Smooth muscle cell (in vitro differentiated cells): ENCODE measurements at regions not wholly inside any gene's neighbourhood (a gene's known extent, or its start where the extent isn't known, plus 50 kb on each side); places are given as distances from the start of the nearest gene placed in this dataset.

Source experiments
- DNase-seq: peaks from one replicate; lab custom pipeline; 2025; ENCODE audit not compliant: unreplicated experiment; lab: John Stamatoyannopoulos, UW
- H2AFZ ChIP-seq: fragments of 200-600 bp; sonication (generic); 2 replicates; pipeline ENCODE4 v1.6.0; 2016; ENCODE audit warnings: antibody characterized with exemption, low read depth, mild to moderate bottlenecking
- H3F3A ChIP-seq: fragments of 200-600 bp; sonication (generic); 2 replicates; pipeline ENCODE4 v1.6.0; 2017; ENCODE audit warnings: antibody characterized with exemption, low read depth
- H3K27ac ChIP-seq: fragments of 200-600 bp; sonication (generic); 2 replicates; pipeline ENCODE4 v1.5.1; 2016; ENCODE audit warnings: low read depth, mild to moderate bottlenecking
- H3K27me3 ChIP-seq: fragments of 200-600 bp; sonication (generic); 2 replicates; pipeline ENCODE4 v1.6.1; 2016; ENCODE audit warnings: low read depth, mild to moderate bottlenecking
- H3K36me3 ChIP-seq: fragments of 200-600 bp; sonication (generic); 2 replicates; pipeline ENCODE4 v1.5.1; 2016; ENCODE audit warnings: low read depth
- H3K4me1 ChIP-seq: fragments of 200-600 bp; sonication (generic); 2 replicates; pipeline ENCODE4 v1.5.1; 2016; ENCODE audit warnings: low read depth
- H3K4me2 ChIP-seq: fragments of 200-600 bp; sonication (generic); 2 replicates; pipeline ENCODE4 v1.6.0; 2016; ENCODE audit warnings: mild to moderate bottlenecking
- H3K4me3 ChIP-seq: fragments of 200-600 bp; sonication (generic); 2 replicates; pipeline ENCODE4 v1.5.1; 2016; ENCODE audit warnings: mild to moderate bottlenecking
- H3K79me2 ChIP-seq: fragments of 200-600 bp; sonication (generic); 2 replicates; pipeline ENCODE4 v1.6.0; 2016; ENCODE audit warnings: low read depth, mild to moderate bottlenecking
- H3K9ac ChIP-seq: fragments of 200-600 bp; sonication (generic); 2 replicates; pipeline ENCODE4 v1.6.0; 2016; ENCODE audit warnings: low read depth
- H3K9me3 ChIP-seq: fragments of 200-600 bp; sonication (generic); replicated peaks from 2 replicates; pipeline ENCODE4 v1.5.1; 2016; ENCODE audit warnings: low read depth
- H4K20me1 ChIP-seq: fragments of 200-600 bp; sonication (generic); 2 replicates; pipeline ENCODE4 v1.6.0; 2016; ENCODE audit warnings: low read depth
- CTCF ChIP-seq: fragments of 200-600 bp; sonication (generic); IDR thresholded peaks from 2 replicates; pipeline ENCODE4 v1.5.1; 2017; ENCODE audit warnings: borderline replicate concordance, mild to moderate bottlenecking, antibody characterized with exemption; ENCODE audit not compliant: insufficient read depth, poor library complexity, severe bottlenecking
- WGBS: methylation state at CpG from one replicate; pipeline ENCODE4 v1.1.7; 2016; ENCODE audit warnings: low lambda C conversion rate; 5-methylcytosine and 5-hydroxymethylcytosine counted together

- Histone ChIP-seq H2AFZ (no peak overlapping the region), H3K36me3 (no peaks in the 10 kb centered on the region), H4K20me1 (no peaks in the 10 kb centered on the region), H3K27ac (no peak overlapping the region), H3K27me3 (no peaks in the 10 kb centered on the region), H3F3A (no peaks in the 10 kb centered on the region), H3K9me3 (no peaks in the 10 kb centered on the region), H3K4me1 (no peaks in the 10 kb centered on the region), H3K4me2 (no peak overlapping the region), H3K9ac (no peak overlapping the region), H3K79me2 (no peaks in the 10 kb centered on the region), H3K4me3 (no peak overlapping the region)
- no peak for DNase-seq
- no peak for TF ChIP-seq CTCF
Observed at GRCh38 chr3:498487-498886, 301.9 kb downstream of the CHL1 start.

- H3K4me3 ChIP-seq, result no peak overlapping the region
- no peaks in the 10 kb centered on the region for H3F3A ChIP-seq
- no peaks in the 10 kb centered on the region for H3K36me3 ChIP-seq
- H4K20me1 ChIP-seq, result no peaks in the 10 kb centered on the region
- no peak for DNase-seq
- no peak overlapping the region for H3K4me2 ChIP-seq
- 88% methylated on average over 11 of the region's 11 CpGs for WGBS
- no peaks in the 10 kb centered on the region for H3K4me1 ChIP-seq
- no peak for TF ChIP-seq CTCF
- H3K9ac ChIP-seq, result no peak overlapping the region
- H2AFZ ChIP-seq, result no peak overlapping the region
- no peaks in the 10 kb centered on the region for H3K9me3 ChIP-seq
- no peaks in the 10 kb centered on the region for H3K27me3 ChIP-seq
- no peak overlapping the region for H3K27ac ChIP-seq
- H3K79me2 ChIP-seq, result no peaks in the 10 kb centered on the region
Observed at GRCh38 chr3:499001-499761, 302.6 kb downstream of the CHL1 start.

- no peak for TF ChIP-seq CTCF
- H3K9me3 ChIP-seq, result no peaks in the 10 kb centered on the region
Observed at GRCh38 chr3:502486-502885, 305.9 kb downstream of the CHL1 start.

GRCh38 chr3:513301-513700, 316.7 kb downstream of the CHL1 start:
- no peaks in the 10 kb centered on the region for H3K27me3 ChIP-seq
- no peaks in the 10 kb centered on the region for H3K4me1 ChIP-seq
- no peak overlapping the region for H3K4me3 ChIP-seq
- no peaks in the 10 kb centered on the region for H3K79me2 ChIP-seq
- H3K9ac ChIP-seq, result no peak overlapping the region
- H4K20me1 ChIP-seq, result no peaks in the 10 kb centered on the region
- no peaks in the 10 kb centered on the region for H3F3A ChIP-seq
- H2AFZ ChIP-seq, result no peak overlapping the region
- DNase-seq, result no peak
- no peak for TF ChIP-seq CTCF
- no peaks in the 10 kb centered on the region for H3K36me3 ChIP-seq
- WGBS, result 50% methylated on average over 2 of the region's 2 CpGs
- H3K4me2 ChIP-seq, result no peak overlapping the region
- H3K9me3 ChIP-seq, result no peaks in the 10 kb centered on the region
- no peak overlapping the region for H3K27ac ChIP-seq

More at GRCh38 chr3:502486-502885, 305.9 kb downstream of the CHL1 start:
- Histone ChIP-seq H3K79me2 (no peaks in the 10 kb centered on the region), H4K20me1 (no peaks in the 10 kb centered on the region), H3K9ac (no peak overlapping the region), H3K4me1 (no peaks in the 10 kb centered on the region), H3K36me3 (no peaks in the 10 kb centered on the region), H3K4me2 (no peak overlapping the region), H3K27ac (no peak overlapping the region), H3K4me3 (no peak overlapping the region), H3K27me3 (no peaks in the 10 kb centered on the region), H3F3A (no peaks in the 10 kb centered on the region), H2AFZ (no peak overlapping the region)
- 70% methylated on average over 2 of the region's 2 CpGs for WGBS
- no peak for DNase-seq
